Prostate gland (tissue), 2 donors: ENCODE measurements at regions not wholly inside any gene's neighbourhood (a gene's known extent, or its start where the extent isn't known, plus 50 kb on each side); places are given as distances from the start of the nearest gene placed in this dataset.
"Not testable (repeated sequence)": the region's sequence is repeated elsewhere in the genome, so short reads cannot be mapped to it uniquely, and the experiment has no call there.

Experiments
- DNase-seq: peaks from one replicate; pipeline ENCODE4 v3.0.0-alpha.2; 2019; ENCODE audit warnings: low spot score
- H3K27ac ChIP-seq, 2 donors: fragments of 200-600 bp; sonication (generic); 2 replicates each; pipeline ENCODE4 v1.5.1; 2017 to 2019
- H3K27me3 ChIP-seq: fragments of 200-600 bp; sonication (generic); replicated peaks from 2 replicates; pipeline ENCODE4 v1.5.1; 2019; ENCODE audit not compliant: insufficient read depth
- H3K36me3 ChIP-seq, 2 donors: fragments of 200-600 bp; sonication (generic); 1 replicate in 1 of 2; 2 replicates in 1 of 2; pipeline versions ENCODE4 v1.5.1 to v1.8.1; 2017 to 2019
- H3K4me1 ChIP-seq: fragments of 200-600 bp; sonication (generic); replicated peaks from 2 replicates; pipeline ENCODE4 v1.5.1; 2019
- H3K4me3 ChIP-seq, 2 donors: fragments of 200-600 bp; sonication (generic); 2 replicates each; pipeline ENCODE4 v1.5.1; 2017 to 2019
- H3K9me3 ChIP-seq: fragments of 200-600 bp; sonication (generic); 2 replicates; pipeline ENCODE4 v1.5.1; 2017
- CTCF ChIP-seq, 4 experiments: fragments of 200-600 bp in 2 of 4; fragments of 450-650 bp in 2 of 4; sonication (generic) in 2 of 4; IDR thresholded peaks; 1 replicate in 3 of 4; 2 replicates in 1 of 4; pipeline ENCODE4 v1.5.1; 2016 to 2019; ENCODE audit warnings: antibody characterized with exemption in 4 of 4, mild to moderate bottlenecking in 2 of 4, moderate library complexity in 2 of 4
- POLR2A ChIP-seq: fragments of 450-650 bp; IDR thresholded peaks from one replicate; pipeline ENCODE4 v1.6.1; 2016; ENCODE audit warnings: antibody characterized with exemption, mild to moderate bottlenecking
- POLR2AphosphoS5 ChIP-seq: sonication (generic); formaldehyde crosslinking; IDR thresholded peaks from one replicate; pipeline ENCODE4 v1.6.1; 2017; ENCODE audit warnings: antibody characterized with exemption
- WGBS: methylation state at CpG from one replicate; pipeline ENCODE4 v1.1.5; 2018; 5-methylcytosine and 5-hydroxymethylcytosine counted together
- intact Hi-C: fragments of 100-400 bp; cut with DNase I; formaldehyde crosslinking; loops from one replicate; pipeline ENCODE4 v1.14.2; 2022

GRCh38 chr7:101753316-101753715 lies 64.1 kb upstream of the CUX1 start:
- no peak for TF ChIP-seq POLR2AphosphoS5
- no peak for TF ChIP-seq POLR2A
- H3K27ac ChIP-seq, result no peak overlapping the region
- H3K9me3 ChIP-seq, result no peaks in the 10 kb centered on the region
- intact Hi-C loops, result no loop called here
- WGBS, result 85% methylated on average over 10 of the region's 10 CpGs
- no peaks in the 10 kb centered on the region for H3K27me3 ChIP-seq
- no peaks in the 10 kb centered on the region for H3K36me3 ChIP-seq
- H3K4me1 ChIP-seq, result no peaks in the 10 kb centered on the region
- no peak overlapping the region for H3K4me3 ChIP-seq
- no peak for DNase-seq

- H3K27ac ChIP-seq, result peak overlapping the region in 1 of 2 donors; percentile 8
- H3K9me3 ChIP-seq, result no peaks in the 10 kb centered on the region
- intact Hi-C loops, result no loop called here
- H3K4me3 ChIP-seq, result peak overlapping the region; percentile 23 to 25
- no peak for TF ChIP-seq POLR2AphosphoS5
- no peak for TF ChIP-seq POLR2A
- TF ChIP-seq CTCF (IDR thresholded peaks at IDR 0.05), result no peak
- no peaks in the 10 kb centered on the region for H3K36me3 ChIP-seq
- no peaks in the 10 kb centered on the region for H3K4me1 ChIP-seq
- no peak for DNase-seq
- no peaks in the 10 kb centered on the region for H3K27me3 ChIP-seq
- WGBS, result 2% methylated on average over 22 of the region's 22 CpGs
Observed at GRCh38 chr7:101754424-101755159, 62.8 kb upstream of the CUX1 start.

GRCh38 chr7:101757879-101758278 lies 59.5 kb upstream of the CUX1 start:
- H3K4me3 ChIP-seq, result no peak overlapping the region
- no peaks in the 10 kb centered on the region for H3K36me3 ChIP-seq
- no peaks in the 10 kb centered on the region for H3K9me3 ChIP-seq
- DNase-seq, result no peak
- WGBS, result 93% methylated on average over 7 of the region's 7 CpGs
- intact Hi-C loops, result no loop called here
- H3K27me3 ChIP-seq, result no peaks in the 10 kb centered on the region
- no peaks in the 10 kb centered on the region for H3K4me1 ChIP-seq
- no peak overlapping the region for H3K27ac ChIP-seq
- TF ChIP-seq CTCF (IDR thresholded peaks at IDR 0.05) (no peak), POLR2A (no peak), POLR2AphosphoS5 (no peak)

GRCh38 chr7:101758519-101758918 lies 58.9 kb upstream of the CUX1 start:
- intact Hi-C loops, H3K36me3 ChIP-seq, H3K9me3 ChIP-seq, H3K4me1 ChIP-seq, H3K27ac ChIP-seq, DNase-seq, H3K27me3 ChIP-seq, H3K4me3 ChIP-seq: not testable (repeated sequence)
- WGBS, result 100% methylated on average over 2 of the region's 2 CpGs

- Histone ChIP-seq H3K36me3 (no peaks in the 10 kb centered on the region), H3K4me3 (no peak overlapping the region), H3K27ac (no peak overlapping the region), H3K27me3 (no peaks in the 10 kb centered on the region), H3K9me3 (no peaks in the 10 kb centered on the region), H3K4me1 (no peaks in the 10 kb centered on the region)
- no peak for DNase-seq
- WGBS, result 49% methylated on average over 6 of the region's 6 CpGs
- intact Hi-C loops, result no loop called here
- no peak for TF ChIP-seq POLR2AphosphoS5
- TF ChIP-seq CTCF (IDR thresholded peaks at IDR 0.05), result no peak
- TF ChIP-seq POLR2A, result no peak
Observed at GRCh38 chr7:101764221-101764620, 53.2 kb upstream of the CUX1 start.

- WGBS, result 50% methylated on average over 6 of the region's 6 CpGs
- Histone ChIP-seq H3K4me3 (no peak overlapping the region), H3K36me3 (no peaks in the 10 kb centered on the region), H3K27ac (no peak overlapping the region), H3K27me3 (no peaks in the 10 kb centered on the region), H3K9me3 (no peaks in the 10 kb centered on the region), H3K4me1 (no peaks in the 10 kb centered on the region)
- DNase-seq, result no peak
- intact Hi-C loops, result no loop called here
- no peak for TF ChIP-seq CTCF (IDR thresholded peaks at IDR 0.05)
- TF ChIP-seq POLR2A, result no peak
- TF ChIP-seq POLR2AphosphoS5, result no peak
Observed at GRCh38 chr7:101767544-101767943, 49.9 kb upstream of the CUX1 start.
